Stimulated activated CD8-positive, alpha-beta memory T cell treated with anti-CD3 and anti-CD28 coated beads, Interleukin-7, amount 100 ng/mL, for 4 hours (primary cell): ENCODE measurements at regions not wholly inside any gene's neighbourhood (a gene's known extent, or its start where the extent isn't known, plus 50 kb on each side); places are given as distances from the start of the nearest gene placed in this dataset.
"Not testable (repeated sequence)": the region's sequence is repeated elsewhere in the genome, so short reads cannot be mapped to it uniquely, and the experiment has no call there.

ENCODE experiments used
- DNase-seq, 2 donors: peaks; one replicate each; pipeline ENCODE4 v3.0.0-alpha.2; 2020; ENCODE audit warnings: low read depth in 2 of 2

DNA sequence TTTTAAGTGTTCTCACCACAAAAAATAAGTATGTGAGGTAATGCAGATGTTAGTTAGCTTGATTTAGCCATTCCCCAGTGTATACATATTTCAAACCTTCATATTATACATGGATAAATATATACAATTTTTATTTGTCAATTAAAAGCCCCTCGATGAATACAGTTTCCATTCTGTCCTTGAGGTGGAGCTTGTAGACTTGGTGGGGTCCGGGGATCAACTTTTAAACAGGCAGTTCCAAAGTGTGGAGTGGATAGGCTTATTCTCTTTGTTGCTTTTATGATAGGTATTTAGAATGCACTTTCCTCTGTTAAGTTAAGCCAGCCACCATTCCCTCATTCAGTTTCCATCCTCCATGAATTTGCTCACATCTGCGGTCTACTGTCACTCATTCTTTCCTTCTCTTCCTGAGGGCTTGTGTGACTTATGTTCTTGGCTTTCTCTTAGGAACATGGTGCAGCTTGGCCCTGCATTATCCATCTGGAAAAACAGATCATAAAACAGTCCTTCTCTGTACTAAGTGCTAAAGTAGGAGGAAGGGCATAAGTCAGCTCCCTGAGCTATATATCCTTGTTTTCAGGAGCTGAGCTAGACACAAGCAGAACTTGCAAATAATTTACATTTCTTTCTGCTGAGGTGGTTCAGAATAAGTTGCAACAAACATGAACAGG, 149.1 kb downstream of the NFKBIZ start:
- no peak for DNase-seq

DNA sequence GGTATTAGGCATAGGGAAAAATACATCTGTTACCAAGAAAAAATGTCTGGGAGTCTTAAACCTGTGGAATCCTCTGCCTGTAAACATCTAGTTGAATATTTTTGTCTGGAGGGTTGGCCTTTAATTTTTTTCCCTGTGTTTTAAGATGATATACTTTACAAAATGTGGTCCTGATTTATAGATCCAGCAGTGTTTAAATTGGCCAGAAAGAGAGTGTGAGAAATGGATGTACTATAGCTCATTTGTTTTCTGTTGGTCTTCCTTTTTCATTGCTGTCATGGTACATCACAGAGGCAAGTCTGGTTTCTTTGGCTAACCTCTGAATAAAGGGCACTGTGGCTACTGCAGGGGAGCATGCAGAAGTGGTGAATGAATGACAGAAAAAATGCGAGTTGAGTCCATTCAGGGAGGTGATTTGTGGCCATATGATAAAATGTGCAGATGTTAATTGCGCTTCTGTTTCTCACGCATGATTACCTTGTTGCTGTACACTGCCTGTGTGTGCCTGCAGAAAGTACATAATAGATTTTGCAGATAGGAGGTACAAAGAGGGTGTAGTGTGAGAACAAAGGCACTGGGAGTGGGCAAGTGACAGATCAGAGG, 150.0 kb downstream of the NFKBIZ start:
- no peak for DNase-seq

DNA sequence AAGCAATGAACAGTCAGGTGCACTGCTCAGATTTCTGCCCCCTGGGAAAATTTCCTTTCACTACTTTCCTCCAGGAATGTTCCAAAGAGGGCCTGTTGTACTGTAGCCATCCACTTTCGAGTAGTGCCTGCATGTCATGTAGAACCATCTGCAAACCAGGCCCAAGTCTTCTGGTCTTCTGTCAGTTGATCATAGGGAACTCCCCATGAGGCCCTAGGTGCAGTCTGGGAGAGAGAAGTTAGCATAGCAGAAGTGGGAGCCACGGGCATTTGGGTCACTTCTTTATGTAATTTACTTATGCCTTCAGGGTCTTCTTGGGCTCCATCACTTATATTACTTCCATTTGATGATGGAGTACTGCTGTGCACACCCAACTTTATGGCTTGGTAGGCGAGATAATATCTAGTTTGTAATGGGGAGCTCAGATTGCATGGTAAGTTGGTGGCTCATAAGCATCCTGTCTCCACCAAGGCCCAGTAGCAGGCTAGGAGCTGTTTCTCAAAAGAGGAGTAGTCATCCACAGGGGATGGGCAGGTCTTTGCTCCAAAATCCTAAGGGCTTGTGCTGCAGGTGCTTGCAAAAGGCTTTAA, 151.4 kb downstream of the NFKBIZ start:
- no peak for DNase-seq

DNA sequence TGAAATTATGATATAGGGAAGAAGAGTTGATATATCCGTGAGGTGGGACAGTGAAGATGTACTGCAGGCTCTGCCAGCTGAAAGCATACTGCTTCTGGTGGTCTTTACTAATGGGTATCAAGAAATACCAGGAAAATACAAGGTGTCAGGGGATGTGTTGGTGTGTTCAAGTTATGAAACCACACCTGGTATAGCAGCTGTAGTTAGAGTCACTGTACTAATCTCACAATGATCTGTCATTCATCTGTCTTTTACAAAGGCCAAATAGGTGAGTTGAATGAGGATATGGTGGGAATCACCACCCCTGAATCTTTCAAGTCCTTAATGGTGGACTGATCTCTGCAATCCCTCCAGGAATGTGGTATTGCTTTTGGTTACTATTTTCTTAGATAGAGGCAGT, 152.7 kb downstream of the NFKBIZ start:
- no peak for DNase-seq

DNA sequence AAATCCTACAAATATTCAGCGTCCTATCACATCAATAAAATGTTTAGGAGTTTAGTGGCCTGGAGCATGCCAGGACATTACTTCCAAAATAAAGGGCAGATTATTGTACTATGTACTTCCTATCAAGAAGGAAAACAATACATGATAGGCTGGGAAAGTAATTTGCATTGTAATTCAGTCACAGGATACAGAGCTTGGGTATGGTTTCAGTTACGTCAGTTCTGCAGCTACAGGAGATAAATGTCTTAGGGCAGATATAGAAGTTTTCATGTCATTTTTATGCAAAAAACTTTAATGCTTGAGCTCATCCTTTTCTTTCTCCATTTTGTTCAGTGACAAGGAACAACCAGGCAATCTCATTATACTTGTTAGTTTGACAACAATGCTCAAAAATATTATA, 155.2 kb downstream of the NFKBIZ start:
- no peak for DNase-seq

DNA sequence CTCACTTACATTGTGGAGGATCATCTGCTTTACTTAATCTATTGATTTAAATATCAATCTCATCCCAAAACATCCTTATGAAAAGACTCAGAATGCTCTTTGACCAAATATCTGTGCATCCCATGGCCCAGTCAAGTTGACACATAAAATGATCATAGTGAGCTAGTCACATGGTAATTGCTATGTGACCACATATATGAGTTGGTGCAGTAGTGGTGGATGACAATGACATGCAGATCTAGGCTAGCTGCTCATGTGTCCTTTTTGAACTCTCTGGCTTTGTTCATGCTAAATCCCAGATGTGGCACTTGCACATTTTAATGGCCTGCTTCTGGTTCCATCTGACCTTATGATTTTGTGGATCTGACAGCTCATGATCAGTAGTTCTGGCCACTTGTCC, 156.2 kb downstream of the NFKBIZ start:
- DNase-seq: no peak

DNA sequence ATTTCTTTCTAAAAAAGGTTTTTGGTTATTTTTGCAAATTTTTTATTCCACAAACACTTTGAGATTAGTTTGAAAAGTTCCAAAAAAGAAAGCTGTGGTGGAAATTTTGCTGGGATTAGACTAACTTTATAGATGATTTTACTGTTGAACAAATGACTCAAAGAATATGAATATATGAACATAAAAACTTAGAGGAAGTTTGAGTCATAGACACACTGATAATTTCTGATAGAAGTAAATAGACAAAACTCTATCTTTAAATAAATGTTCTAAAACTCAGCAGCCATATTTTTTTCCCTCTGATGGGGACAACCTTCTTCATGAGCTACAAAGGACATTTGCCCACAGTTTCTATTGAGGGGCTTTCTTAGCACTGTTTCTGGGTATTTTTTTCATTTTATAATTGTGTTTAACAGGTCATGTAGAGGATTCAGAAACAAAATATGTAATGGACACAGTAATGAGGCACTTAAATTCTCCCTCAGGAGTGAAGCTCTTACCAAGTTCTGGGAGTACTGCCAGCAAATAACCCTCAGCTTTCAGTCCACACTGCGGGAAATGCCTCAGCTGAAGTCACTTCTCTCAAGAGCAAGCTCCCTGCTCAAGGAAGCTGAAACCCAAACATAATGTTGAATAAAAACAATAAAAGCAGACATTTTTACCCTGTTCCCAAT, 157.6 kb downstream of the NFKBIZ start:
- no peak for DNase-seq

DNA sequence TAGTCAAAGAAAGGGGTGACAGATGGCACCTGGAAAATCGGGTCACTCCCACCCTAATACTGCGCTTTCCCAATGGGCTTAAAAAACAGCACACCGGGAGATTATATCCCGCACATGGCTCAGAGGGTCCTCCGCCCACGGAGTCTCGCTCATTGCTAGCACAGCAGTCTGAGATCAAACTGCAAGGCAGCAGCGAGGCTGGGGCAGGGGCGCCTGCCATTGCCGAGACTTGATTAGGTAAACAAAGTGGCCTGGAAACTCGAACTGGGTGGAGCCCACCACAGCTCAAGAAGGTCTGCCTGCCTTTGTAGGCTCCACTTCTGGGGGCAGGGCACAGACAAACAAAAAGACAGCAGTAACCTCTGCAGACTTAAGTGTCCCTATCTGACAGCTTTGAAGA, 159.1 kb downstream of the NFKBIZ start:
- DNase-seq: not testable (repeated sequence)

DNA sequence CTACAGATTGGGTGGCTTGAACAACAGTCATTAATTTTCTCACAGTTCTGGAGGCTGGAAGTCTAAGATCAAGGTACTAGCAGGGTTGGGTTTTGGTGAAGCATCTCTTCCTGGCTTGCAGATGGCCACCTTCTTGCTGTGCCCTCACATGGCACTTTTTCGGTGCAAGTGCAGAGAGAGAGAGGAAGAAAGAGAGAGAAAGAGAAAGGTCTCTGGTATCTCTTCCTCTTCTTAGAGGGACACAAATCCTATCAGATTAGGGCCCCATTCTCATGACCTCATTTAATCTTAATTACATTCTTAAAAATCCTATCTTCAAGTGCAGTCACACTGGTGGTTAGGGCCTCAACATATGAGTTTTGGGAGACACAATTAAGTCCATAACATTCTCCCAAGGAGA, 167.1 kb downstream of the NFKBIZ start:
- no peak for DNase-seq

DNA sequence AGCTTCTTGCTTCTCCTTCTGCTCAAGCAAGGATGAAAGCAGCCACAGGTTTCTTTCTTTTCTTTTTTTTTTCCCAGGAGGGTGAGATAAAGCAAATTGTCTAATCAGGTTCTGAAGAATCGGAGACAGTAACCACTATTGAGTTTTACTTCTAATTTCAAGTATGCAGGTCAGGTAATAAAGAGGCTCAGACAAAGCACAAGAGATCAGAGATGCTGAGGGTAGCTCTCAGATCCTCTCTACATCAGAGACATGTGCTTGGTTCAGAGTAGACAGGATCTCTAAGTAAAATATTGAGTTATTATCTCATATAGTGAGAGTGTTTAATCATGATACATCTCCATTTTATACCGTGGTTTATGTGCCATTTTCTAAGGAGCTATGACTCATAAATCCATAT, 168.5 kb downstream of the NFKBIZ start:
- DNase-seq: no peak

DNA sequence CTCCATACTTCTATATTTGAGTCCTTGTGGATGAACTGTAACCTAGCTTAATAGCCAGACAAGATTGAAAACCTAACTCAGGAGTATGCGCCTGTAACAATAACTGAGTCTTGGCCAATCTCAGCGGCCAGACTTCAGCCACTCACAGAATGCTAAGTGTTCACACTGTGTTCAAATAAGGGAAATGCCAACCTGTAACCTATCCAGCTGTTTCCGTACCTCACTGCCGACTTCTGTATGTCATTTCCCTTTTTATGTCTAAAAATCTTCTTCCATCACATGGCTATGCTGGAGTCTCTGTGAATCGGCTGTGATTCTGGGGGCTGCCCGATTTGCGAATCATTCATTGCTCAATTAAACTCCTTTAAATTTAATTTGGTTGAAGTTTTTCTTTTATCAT, 169.2 kb downstream of the NFKBIZ start:
- DNase-seq: no peak

DNA sequence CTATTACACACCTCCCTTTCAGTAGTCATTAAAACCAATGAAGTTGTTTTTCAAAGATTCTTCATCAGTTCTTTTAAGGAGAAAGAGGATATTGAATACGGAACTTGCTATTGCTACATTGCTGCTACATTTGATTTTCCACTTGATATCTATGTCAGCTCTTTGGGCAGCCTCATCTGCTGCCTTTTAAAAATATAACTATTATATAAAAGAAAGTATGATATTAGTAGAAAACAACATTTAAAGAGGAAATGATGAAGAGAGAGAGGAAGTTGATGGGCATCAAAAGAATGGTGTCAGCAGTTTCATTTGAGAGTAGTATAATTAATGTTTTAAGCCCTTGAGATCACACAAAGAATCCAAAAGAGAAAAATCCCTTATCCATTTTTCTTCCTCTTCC, 171.4 kb downstream of the NFKBIZ start:
- no peak for DNase-seq

DNA sequence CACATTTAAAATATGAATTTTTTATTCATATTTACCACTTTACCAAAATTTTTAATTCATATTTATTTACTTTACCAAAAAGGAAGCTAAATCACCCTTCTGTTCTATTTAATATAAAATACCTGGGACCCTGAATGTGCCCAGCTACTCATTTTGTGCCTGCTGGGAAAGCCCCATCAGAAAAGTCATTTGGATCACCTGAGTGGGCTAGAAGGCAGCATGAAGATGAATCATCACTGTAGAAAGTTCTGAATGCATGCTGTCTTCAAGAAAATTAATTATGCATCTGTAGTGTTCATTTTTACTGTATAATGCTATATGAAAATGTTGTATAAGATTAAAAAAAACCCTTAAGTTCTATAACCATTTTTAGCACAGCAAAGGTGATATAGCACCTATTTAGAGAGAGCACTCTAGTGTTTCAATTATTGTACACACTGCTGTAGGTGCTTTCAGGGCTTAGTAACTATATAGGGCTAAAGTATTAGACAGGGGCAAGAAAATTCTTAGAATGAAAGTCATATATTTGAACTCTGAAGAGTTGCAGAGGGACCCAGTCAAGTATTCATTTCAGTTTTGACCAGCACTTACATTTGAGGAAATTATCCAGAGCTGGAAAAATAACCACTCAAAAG, 175.1 kb downstream of the NFKBIZ start:
- DNase-seq: no peak

DNA sequence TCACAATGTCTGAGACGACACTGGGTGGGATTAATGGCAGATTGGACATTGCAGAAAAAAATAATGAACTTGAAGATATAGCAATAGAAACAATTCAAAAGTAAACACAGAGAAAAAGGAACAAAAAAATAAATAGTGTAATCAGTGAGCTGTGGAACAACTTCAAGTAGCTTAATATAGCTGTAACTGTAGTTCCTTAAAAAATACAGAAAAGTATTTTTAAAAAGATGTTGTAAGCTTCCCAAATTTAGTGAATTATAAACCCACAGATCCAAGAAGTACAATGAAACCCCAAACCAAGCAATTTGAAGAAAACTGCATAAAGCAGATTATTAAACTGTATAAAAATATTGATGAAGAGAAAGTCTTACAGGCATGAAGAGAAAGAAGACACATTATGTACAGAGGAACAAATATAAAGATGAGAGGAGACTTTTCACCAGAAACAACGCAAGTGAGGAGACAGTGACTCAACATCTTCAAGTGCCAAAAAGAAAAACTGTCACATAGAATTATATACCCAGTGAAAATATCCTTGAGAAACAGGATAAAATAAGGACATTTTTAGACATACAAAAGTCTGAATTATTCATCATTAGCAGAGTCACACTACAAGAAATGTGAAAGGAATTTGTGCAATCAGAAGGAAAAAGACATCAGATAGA, 176.4 kb downstream of the NFKBIZ start:
- DNase-seq: no peak

DNA sequence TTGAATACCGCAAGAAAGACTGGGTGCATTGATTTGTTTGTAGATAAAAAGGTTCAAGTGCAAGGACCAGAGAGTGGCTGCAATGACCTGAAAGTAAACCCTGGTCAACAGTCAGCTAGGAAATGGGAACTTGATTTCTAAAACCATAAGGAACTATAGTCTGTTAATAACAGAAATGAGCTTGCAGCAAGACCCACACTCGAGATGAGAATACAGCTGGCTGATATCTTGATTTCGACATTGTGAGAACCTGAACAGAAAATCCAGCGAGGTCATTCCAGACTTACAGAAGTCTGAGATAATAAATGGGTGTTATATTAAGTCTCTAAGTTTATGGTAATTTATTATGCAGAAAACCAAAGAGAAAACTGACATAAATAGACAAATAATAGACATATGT, 177.3 kb downstream of the NFKBIZ start:
- no peak for DNase-seq

DNA sequence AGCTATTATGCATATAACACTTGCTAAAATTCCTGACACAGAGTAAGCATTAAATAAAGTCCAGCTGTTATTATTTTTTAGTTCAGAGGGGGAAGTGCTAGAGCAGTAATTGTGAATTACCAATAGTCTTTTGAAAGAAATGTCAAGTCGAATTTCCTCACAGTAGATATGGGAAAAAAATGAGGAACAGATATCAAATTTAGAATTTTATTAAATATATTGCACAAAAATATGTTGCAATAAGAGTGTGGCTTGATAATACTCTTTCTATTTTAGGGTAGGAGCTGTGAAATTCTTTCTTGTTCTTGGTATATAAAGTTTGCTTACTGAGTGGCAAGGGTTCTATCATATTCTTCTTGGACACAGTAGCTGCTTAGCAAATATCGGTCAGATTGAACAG, 181.3 kb downstream of the NFKBIZ start:
- DNase-seq: no peak

DNA sequence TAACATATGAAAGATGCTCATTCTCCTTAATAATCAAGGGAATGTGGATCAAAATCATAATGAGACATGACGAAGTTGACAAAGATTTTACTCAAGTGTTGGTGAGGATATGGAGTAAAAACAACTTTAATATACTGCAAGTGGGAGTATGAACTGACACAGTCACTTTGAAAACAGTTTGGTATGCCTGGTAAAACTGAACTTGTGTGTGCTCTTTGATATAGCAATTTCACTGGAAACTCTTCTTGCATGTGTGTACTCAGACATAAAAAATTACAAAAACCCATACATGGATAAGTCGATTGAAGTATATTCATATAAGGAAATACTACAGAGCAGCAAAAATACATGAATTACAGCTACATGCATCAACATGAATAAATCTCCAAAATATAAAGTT, 182.5 kb downstream of the NFKBIZ start:
- DNase-seq: no peak

DNA sequence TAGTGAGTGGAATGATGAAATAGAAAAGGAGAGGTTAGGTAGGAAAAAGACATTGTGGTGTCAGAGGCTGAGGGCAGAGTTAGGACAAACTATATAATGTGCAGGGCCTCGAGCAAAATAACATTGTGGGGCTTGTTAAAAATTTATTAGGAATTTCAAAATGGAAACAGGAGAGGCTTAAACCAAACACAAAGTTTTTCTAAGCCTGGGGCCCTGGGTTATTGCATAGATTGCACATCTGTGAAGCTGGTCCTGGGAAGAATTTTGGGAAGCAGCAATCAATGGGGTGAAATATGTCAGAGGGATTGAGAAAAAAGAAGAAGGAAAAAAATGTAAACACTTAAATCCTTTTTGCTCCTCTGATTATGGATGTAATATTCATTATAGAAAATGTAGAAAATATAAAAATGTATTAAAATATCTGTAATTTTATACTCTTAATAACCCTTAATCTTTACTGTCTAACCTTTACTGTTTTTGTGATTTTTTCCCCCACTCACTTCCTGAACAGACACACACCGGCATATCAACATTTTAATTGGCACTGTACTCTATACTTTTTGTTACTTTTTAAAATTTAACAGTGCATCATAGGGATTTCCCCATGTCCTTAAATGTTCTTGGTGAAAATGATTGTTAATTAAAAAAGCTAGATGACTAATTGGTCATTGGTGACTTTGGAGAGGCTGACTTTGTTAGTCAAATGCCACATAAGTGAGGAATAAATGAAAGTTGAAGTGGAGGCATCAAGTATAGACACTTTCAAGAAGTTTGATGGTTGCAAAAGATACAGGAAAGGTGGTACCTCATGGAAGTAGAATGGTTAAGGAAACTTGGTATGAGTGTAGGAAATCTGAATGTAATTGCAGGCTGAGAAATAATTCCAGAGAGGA, 183.4 kb downstream of the NFKBIZ start:
- DNase-seq: no peak

DNA sequence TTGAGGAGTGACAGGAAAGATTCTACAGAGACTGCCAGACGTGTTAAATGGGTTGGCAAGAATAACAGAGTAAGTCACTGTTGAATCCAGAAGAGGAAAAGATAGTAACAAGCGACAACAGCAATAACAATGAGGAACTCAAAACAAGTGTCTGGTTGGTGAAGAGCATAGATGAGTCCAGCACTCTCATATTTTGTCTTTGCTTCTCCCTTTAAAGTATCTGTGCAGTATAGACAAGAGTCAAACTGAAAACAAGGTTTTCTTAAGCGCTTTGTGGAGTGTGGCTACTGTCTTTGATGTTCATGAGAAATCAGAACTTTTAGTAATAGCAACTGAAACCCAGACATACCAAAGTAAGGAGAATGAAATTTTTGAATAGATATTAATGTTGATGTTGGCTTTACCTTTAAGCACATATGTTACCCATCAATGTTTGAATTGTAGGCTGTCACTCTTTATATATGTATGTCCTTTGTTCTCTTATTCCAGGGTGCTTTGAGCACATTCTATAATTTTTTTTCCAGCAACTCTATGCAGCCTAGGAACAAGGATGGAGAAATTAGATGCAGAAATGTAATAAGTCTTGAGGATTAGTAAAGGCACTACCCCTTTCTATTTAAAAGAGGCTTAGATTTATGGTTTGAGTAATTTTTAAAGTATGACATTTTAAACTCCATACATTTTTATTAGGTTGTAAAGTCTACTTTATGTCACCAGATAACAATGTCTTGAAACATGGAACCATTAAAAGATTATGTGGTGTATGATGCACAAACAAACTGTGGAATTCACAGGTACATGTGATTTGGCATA, 185.5 kb downstream of the NFKBIZ start:
- DNase-seq: no peak

DNA sequence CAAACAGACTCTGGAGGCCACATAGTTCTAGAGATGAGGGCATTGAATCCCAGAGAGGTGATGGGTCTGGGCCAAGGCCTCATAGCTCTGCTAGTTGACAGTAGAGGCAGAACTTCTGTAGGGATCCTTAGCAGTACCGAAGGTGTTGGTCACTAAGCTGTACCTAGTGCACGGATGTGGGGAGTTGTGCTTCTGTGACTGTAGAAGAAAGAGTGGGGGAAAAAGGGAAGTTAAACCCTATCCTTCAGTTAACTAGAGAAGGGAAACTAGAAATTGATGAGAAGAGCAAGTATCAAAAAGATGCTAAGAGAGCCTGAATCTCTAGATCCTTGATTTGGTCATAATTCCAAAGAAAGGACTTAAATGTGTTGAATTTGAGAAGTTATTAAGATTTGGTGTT, 186.7 kb downstream of the NFKBIZ start:
- no peak for DNase-seq
